CD4-positive, alpha-beta T cell treated with Interleukin-6 for 4 hours (primary cell): ENCODE measurements at regions not wholly inside any gene's neighbourhood (a gene's known extent, or its start where the extent isn't known, plus 50 kb on each side); places are given as distances from the start of the nearest gene placed in this dataset.

Experiments used
- DNase-seq: peaks from one replicate; pipeline ENCODE4 v3.0.0-alpha.2; 2020; ENCODE audit warnings: mixed read lengths

- no peak for DNase-seq
Observed at GRCh38 chr10:8568401-8568800, 513.9 kb downstream of the GATA3 start.

DNA sequence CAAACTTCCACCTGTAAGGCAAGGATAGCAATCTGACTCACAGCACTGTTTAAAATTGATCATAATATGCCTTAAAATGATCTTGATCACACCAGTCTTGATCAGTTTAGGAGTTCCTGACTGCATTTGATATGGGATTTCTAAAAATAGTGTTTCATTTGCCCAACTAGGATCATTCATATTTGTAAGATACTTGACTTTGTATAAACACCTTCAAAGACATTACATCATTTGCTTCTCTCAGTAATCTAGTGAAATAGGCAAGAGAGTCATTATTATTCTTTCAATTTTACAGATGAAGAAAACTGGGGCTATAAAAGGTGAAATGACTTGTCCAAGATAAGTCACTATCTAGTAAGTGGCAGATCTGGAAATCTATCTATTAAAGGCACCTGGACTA lies 521.1 kb downstream of the GATA3 start:
- no peak for DNase-seq

DNA sequence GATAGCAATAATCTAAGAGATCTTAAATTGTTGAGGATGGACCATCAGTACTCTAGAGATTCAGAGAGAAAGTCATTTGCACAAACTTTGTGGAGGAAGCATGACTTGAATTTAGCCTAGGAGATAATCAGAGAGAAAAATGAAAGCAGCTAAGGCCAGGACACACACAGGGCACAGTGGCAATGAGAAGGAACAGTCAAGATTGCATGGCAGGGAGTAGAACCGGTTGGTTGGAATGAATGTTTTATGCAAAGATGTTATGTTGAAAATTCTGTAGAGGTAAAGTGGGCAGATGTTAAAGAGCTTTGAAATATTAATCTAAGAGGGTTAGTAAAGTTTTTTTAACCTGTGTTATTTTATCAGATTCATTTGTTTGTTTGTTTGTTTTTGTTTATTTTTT lies 521.8 kb downstream of the GATA3 start:
- no peak for DNase-seq

GRCh38 chr10:8576911-8577310 lies 522.4 kb downstream of the GATA3 start:
- no peak for DNase-seq

- no peak for DNase-seq
Observed at GRCh38 chr10:8577686-8578085, 523.2 kb downstream of the GATA3 start.

DNA sequence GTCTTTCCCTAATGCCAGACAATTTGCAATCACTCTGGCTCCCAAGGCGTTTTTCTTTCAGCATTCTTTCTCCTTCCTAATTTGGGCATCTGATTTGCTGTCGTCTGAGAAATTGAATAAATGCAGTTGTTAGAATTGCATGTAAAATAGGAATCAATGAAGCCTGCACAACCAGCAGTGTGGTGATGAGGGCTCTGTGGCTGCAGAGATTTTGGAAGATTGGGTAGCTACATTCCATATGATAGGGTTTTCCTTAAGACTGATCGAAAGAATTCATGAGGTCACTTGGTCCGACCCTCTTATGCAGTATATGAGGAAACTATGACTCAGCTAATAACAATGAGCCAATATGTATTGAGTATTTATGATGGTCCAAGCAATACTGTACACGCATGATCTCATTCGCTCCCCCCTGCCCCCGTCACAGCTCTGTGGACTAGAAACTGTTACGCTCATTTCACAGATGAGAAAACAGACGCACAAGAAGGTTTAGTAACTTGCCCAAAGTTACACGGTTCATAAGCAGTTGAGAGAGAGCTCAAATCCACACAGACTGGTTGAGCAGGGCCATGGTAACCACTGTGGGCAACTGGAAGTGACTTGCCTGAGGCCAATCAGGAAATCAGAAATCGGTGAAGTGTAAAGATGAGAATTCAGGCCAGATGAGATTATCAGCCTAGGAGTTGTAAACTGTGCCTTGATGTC lies 527.2 kb downstream of the GATA3 start:
- no peak for DNase-seq

- DNase-seq, result no peak
Observed at GRCh38 chr10:8583096-8583495, 528.6 kb downstream of the GATA3 start.

DNA sequence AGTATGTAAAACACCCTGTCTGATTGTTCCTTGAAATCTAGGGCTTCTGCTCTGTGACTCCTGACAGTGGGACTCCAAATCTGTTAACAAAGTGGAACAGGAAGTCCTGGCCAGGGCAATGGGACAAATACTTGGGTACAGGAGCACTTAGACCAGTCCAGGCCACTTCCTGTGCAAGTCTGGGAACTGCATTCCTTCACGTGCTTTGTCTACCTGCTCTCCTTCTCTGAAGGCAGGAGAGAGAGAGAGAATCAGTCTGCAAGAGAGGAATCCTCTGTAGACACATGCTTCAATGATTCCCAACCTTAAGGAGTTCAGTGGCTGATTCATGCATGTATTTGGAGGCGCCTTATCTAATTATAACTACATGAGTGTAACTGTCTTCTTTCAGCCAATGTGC lies 530.2 kb downstream of the GATA3 start:
- no peak for DNase-seq

GRCh38 chr10:8586504-8586903 lies 532.0 kb downstream of the GATA3 start:
- no peak for DNase-seq

DNA sequence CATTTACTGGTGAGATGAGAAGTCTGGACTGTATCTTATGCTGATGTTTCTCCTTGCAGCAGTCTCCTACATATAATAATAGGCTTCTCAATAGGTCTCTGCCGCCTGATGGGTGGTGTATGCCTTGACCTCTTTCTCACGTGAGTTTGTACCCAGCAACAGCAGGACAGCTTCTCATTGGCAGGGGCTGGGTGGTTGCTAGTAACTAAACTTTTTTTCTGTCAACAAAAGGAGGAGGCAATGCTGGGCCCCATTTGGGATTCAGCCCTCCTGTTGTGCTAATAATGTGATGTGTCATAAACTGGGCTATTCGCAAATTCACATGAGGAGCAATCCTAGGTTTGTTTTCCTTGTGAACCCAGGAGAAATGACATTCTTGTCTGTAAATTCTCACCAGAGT lies 533.6 kb downstream of the GATA3 start:
- DNase-seq, result no peak

- DNase-seq, result no peak
Observed at GRCh38 chr10:8590518-8590917, 536.0 kb downstream of the GATA3 start.

DNA sequence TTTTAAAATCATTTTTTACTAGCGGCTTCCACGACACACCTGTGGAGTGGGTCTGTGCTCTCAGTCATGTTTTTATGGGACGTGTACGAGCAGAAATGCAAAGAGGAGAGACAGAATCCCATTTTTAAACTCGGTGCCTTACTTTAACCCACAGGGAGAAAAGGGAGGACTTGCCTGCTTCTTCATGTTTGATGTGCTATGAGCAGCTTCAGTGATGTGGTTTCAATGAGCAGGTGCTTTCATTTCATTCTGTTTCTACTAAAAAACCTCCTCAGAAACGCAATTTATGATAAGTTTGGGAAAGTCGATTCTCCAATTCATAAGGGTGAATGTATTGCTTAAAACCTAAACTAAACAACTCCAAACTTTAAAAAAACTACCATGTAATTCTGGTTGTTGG lies 537.2 kb downstream of the GATA3 start:
- DNase-seq, result no peak

DNA sequence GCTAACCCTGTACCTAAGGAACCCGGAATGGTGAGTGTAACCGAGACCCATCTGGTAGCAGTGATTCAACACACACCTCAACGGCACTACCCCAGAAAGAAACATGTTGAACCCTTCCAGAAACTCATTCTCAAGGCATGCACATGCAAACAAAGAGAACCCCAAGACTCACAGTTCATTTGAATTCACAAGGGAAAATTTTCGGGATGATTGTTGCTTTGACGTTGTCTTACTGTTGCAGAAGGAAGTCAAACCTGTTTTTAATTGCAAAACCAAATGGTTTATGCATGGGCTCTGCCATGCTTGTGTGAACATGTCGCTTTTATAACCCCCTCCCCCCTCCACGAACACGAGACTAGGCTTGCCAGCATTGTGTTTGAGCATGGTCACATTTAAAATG lies 539.7 kb downstream of the GATA3 start:
- DNase-seq, result no peak

DNA sequence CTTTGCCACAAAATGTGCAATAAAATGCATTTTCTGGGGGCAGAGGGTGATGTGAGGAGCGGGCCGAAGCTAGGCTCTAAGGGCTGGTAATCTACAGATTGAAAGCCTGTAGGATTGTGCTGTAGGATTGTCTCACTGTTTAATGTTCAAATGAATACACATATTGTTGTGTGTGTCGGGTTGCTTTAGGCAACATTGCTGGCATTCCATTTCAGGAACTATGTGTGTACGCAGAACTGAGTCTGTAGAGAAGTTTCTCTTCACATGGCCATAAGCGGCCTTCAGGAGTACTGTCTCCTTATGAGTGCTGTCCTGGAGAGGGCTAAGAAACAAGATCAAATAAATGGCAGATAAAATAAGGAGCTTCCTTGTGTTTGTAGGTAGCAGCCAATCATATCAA lies 540.2 kb downstream of the GATA3 start:
- DNase-seq, result no peak

DNA sequence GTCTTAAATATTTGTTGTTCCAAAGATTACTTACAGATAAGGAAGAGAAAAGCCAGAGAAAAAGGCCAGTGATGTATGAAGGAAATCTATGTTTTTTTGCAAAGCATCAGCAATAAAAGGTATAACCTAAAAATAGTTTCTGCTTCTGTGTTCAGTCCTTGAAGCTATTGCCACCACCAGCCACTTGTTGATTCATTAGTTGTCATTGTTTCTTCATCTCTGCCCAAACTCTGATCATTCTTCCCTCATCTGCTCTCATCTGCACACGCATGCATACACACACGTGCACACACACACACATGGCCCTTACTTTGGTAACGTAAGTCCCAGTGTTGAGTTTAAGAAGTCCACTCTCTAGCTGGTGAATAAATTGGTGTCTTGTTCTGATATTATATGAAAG lies 540.7 kb downstream of the GATA3 start:
- no peak for DNase-seq

- DNase-seq, result no peak
Observed at GRCh38 chr10:8596929-8597472, 542.5 kb downstream of the GATA3 start.

- no peak for DNase-seq
Observed at GRCh38 chr10:8600192-8600591, 545.7 kb downstream of the GATA3 start.

- no peak for DNase-seq
Observed at GRCh38 chr10:8602821-8603220, 548.3 kb downstream of the GATA3 start.

DNA sequence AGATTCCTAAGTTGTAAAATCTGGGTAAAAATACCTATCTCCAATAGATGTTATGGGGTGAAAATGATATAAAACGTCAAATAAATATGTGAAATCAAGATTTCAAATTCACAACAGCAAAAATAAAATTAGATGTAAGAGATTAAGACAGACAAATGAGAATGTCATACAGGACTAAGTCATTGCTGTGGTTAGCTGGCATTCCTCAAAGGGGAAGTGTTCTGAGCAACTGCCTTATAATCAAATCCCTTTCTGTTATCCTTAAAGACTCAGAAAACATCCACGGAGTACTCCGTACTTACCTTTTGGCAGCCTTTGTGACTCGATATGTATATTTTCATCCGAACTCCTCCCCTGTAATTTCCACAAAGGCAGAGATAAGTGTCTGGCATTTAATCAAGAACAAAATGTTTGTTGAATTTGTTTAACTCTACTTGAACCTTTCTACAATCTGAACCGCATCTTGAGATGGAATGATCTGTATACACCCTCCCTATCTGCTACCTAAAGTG lies 559.6 kb downstream of the GATA3 start:
- DNase-seq, result no peak

GRCh38 chr10:8615118-8615517 lies 560.6 kb downstream of the GATA3 start:
- no peak for DNase-seq

- no peak for DNase-seq
Observed at GRCh38 chr10:8616166-8616565, 561.7 kb downstream of the GATA3 start.

- no peak for DNase-seq
Observed at GRCh38 chr10:8617792-8618191, 563.3 kb downstream of the GATA3 start.

DNA sequence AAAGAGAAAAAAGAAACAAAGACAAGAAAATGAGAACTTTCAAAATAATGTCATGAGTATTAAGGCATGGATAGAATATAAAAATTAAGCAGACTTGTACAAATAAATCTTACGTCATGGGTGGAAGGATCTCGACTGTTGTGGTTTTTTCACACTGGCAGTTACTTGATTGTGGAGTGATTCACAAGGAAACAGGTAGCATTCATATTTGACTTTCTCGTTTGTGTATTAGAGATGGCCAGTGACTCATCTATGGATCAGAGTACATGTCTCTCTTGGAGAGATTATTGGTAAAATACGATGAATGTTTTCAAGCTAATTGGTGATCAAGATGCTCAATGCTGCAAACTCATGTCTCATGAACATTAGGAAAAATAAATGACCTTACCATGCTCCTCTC lies 564.3 kb downstream of the GATA3 start:
- DNase-seq, result no peak

DNA sequence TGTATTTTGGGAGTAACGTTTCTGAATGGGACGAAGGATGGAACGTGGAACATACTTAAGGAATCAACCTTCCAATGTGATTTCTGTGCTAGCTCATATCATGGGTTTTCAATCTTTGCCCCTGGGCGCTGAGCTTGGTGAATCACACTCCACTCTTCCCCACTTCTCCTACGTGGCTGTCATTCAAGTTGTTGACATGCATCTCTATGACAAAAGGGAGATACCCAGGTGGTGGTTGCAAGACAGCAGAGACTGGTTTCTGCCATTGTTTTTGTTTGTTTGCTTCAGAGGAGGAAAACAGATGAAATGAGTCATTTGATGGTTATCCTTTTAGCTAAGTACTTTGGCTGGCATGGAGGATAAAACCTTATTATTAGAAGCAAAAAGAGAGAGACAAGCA lies 573.9 kb downstream of the GATA3 start:
- no peak for DNase-seq

- DNase-seq, result no peak
Observed at GRCh38 chr10:8633909-8634308, 579.4 kb downstream of the GATA3 start.
